ENCODE measurements at regions not wholly inside any gene's neighbourhood (a gene's known extent, or its start where the extent isn't known, plus 50 kb on each side); places are given as distances from the start of the nearest gene placed in this dataset.

DNA sequence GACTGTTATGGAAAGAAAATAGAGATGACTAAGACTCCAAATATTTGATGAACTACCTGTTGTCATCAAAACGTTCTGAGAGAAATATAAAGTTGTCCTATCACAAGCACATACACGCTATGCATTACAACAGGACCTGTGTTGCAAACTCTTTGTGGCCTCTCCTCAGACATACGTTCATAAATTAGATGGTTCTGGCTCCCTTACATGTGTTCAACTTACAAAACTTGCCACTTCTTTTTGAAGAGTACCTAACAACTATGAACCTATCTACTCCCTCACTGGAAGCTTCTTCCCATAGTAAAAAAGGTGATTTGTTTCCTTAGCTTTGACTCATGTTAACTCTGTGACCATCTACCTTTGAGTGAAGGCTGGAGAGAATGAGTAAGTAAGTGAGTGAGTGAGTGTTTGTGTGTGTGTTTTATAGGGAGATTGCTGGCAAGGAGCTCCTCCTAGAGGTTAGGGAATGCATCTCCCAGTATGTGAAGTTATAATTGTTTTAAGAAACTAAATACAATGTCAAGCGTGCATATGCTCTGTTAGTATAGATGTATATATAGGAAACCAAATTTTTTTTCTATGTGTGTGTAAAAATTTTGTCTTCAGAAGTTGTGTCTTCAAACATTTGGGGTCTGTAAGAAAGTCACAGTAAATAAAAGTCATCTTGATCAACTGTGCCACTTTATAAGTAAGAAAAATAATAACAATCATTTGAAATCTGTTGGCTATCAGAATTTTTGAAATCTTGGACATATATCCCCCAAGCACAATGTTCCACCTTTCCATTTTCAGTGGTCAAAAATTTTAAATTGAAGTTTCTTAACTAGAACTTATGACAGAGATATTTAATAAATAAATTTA, 1211.1 kb upstream of the GJE1 start:
- DNase-seq, result no peak

GRCh38 chr6:140917911-140918310, 1214.8 kb upstream of the GJE1 start:
- no peak for DNase-seq

DNA sequence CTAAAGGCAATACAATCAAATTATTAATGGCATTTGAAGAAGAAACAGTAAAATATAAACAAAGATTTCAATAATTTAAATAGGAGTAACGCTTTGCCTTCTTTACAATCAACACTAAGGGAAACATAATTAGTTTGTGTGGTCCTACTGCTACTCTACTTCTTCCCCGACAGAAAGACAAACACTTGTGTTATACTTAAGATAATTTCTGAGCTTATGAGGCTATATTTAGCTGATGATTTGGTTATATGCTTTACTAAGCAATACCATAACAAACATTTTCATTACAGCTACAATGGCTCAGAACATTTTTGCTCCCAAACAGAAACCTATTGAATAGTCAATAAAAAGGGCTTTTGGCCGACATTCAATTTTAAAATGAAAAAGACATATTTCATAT, 1217.2 kb upstream of the GJE1 start:
- no peak for DNase-seq

- peak; percentile 40 for DNase-seq
Measured at GRCh38 chr6:140915103-140915502, 1217.6 kb upstream of the GJE1 start.

- DNase-seq, result no peak
Measured at GRCh38 chr6:140912686-140913085, 1220.0 kb upstream of the GJE1 start.

DNA sequence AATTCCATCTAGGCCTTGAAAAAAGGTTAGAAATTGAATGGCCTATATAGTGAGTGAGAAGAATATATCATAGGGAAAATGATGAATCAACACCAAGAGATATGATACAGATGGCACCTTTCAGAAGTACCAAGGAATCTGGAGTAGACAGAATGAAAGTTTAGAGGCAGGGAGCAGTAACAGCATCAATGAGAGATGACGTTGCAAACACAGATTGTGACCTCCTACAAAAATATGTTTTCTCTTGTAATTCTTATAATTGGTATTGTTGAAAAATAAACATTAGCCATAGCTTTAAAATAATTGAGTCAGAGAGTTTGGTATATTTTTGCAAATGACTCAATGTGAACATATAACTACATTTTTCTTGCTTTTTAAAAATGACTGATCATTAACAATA, 1223.1 kb upstream of the GJE1 start:
- no peak for DNase-seq

- DNase-seq, result no peak
Measured at GRCh38 chr6:140909156-140909555, 1223.6 kb upstream of the GJE1 start.

- no peak for DNase-seq
Measured at GRCh38 chr6:140908505-140908904, 1224.2 kb upstream of the GJE1 start.

GRCh38 chr6:140907235-140907634, 1225.5 kb upstream of the GJE1 start:
- no peak for DNase-seq

- no peak for DNase-seq
Measured at GRCh38 chr6:140905724-140906123, 1227.0 kb upstream of the GJE1 start.

DNA sequence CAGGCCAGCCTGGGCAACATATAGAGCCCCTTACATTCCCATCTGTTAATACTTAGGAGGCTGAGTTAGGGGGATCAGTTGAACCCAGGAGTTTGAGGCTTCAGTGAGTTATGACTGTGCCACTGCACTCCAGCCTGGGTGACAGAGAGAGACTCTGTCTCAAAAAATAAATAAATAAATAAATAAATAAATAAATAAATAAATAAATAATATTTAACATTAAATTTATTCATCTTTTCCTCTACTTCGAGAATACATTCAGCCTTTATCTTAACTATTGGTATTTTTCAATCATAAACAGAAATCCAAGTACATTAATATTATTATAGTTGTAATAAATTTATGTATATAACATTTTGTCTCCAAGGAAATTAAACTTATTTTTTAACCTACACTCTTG, 1227.7 kb upstream of the GJE1 start:
- DNase-seq, result no peak

DNA sequence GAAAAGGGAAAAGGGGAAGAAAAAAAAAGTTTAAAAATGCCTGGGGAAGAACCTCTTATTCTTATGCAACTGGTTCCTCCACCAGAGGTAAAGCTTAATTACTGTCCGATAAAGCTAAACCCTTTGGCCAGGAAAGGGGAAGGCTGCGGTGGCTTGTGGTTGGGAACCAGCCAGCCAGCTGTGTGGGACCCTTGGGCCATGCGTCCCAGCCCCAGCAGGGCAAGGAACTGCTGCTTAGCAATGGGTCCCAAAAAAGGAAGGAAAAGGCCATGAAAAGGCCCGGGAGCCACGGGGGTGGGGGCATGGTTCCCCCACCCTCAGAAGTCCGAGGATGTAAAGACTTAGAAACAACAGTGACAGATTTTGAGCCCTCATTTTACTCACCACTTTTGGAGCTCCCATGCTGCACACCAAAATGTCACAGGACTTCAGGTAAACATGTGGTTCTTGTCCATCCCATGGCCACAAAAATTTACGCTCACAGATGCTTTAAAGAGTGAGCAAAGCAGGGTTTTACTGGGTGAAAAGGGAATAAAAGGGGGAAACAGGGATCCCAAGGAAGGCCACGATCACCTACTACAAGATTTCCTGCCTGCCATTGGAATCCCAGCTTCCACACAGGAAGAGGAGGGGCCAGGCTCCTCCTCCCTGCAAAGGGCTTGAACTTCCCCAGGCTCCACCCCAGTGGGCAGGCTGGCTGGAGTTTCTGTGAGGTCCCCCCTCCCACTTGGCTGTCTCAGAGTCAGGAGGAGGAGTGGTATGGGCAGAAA, 1234.7 kb upstream of the GJE1 start:
- no peak for DNase-seq

DNA sequence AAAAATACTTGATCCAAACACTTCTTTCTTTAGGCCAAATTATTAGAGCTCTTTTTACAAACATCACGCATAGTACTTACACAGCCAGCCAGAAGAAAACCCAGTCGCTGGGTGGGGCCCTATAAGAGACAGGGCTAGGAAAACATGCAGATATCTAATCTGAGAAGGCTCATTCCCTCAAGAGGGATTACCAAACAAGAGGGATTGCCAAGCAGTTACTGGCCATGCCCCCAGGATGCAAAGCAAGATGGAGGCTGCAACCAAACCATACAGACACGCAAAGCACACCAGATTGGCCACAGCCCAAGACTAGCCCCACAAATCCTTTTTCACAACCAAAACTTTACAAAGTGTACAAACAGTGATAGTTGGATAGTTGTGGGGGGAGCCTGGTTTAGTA, 1235.4 kb upstream of the GJE1 start:
- DNase-seq, result no peak

GRCh38 chr6:140893432-140893831, 1239.3 kb upstream of the GJE1 start:
- no peak for DNase-seq

GRCh38 chr6:140879946-140880345, 1252.8 kb upstream of the GJE1 start:
- peak; percentile 52 for DNase-seq

DNA sequence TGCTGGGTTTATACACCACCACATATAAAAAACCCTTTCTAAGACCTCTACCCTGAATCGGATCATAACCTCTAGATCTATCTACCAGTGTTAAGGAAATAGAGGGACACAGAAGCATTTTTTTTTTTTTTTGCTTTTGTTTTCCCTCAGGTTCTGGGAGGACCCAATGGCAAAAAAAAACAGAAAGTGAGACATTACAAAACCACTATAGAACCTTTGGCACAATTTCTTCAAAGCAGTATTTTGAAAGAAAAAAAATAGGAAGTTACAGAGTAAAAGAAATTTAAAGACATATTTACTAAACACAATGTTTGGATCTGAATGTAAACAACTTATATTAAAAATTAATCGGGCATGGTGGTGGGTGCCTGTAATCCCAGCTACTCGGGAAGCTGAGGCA, 1258.7 kb upstream of the GJE1 start:
- DNase-seq, result no peak

DNA sequence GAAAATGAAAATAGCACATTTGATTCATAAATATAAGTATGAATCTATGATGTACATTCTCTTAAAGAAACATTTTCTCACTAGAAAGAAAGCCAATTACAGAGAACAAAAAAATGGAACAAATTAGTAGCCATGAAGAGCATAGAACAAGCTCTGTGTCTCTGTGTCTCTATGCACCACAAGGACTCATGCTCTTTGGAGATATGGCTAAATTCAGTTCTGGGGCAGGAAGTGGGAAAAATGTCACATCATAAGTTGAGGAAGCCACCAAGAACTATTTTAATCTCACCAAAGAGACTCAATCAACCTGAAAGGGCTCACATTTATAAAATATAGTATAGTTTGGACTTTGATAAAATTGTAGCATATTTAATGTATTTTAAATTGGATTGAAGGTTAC, 1259.8 kb upstream of the GJE1 start:
- no peak for DNase-seq

DNA sequence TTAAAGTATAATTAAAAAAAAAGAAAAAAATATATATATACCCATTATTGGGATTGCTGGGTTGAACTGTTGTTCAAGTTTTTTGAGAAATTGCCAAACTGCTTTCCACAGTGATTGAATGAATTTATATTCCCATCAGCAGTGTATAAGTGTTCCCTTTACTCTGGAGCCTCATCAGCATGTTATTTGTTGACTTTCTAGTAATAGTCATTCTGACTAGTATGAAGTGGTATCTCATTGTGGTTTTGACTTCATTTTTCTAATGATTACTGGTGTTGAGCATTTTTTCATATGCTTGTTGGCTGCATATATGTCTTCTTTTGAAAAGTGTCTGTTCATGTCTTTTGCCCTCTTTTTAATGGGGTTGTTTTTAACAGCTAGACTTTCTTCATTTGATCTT, 1260.8 kb upstream of the GJE1 start:
- DNase-seq, result no peak

DNA sequence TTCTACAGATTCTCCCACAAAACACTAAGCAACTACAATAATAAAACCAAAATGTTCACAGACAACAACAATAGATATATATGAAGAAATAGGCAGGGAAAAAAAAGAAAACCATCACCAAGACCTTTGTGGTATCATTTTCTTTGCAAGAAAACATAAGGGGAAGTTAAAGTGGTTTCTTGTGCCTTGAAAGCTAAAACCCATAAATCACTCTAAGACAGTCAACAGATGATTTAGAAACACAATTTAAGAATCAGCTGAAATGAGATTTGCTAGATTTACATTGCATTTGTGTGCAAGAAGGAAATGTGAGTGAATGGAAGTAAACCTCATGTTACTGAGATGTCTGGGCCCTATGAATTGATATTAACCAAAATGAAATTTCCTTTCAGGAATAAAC, 1265.4 kb upstream of the GJE1 start:
- DNase-seq, result no peak

DNA sequence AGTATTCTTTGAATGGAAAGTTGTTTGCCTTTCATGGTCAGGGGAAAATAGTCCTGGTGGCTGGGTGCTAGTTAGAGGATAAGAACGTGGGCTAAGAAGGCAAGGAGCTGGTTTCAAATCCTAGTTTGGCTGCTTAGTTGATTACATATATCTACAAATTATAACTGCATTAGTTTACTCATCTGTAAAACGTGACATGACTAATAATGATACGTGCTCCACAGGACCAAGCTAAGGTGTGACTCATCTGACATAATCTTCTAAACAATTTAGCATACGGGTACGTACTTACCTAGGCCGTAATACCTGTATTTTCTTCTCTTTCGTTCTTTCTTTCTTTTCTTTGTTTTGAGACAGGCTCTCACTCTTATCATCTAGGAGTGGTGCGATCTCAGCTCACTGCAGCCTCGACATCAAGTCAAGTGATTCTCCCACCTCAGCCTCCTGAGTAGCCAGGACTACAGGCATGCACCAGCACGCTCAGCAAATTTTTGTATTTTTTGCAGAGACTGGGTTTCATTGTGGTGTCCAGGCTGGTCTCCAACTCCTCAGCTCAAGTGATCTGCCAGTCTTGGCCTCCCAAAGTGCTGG, 1274.2 kb upstream of the GJE1 start:
- no peak for DNase-seq

DNA sequence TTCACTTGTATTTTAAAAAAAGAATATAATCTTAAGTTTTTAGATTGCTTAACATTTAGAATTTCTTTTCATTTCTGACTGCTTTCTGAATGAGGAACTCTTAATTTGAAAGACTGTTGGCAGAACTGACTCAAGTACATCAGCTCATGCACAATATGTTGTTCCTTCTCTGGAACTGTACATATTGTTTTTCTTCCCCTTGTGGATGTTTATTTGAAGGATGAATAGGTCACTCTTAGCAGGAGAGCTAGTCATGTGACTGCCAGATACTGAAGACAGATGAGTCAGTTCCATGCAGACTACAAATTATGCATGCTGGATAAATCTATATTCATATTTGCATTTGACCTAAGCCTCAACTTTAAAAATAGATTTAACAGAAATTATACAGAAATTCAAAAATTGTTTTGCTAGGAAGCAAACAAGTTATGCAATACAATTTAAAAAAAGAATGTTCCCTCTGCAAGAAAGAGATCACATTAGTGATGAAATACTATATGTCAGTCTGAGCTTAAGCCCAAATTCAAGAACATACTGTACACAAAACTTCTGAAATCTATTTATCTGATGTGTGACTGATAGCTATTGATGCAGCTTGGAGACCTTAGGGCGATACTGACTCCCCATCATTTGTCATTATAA, 1274.9 kb upstream of the GJE1 start:
- DNase-seq, result no peak

- DNase-seq, result no peak
Measured at GRCh38 chr6:140855520-140855919, 1277.2 kb upstream of the GJE1 start.

- DNase-seq, result no peak
Measured at GRCh38 chr6:140854318-140854717, 1278.4 kb upstream of the GJE1 start.

- DNase-seq, result no peak
Measured at GRCh38 chr6:140850438-140850837, 1282.3 kb upstream of the GJE1 start.
